ENCODE measurements at regions not wholly inside any gene's neighbourhood (a gene's known extent, or its start where the extent isn't known, plus 50 kb on each side); places are given as distances from the start of the nearest gene placed in this dataset.
"Not testable (repeated sequence)": the region's sequence is repeated elsewhere in the genome, so short reads cannot be mapped to it uniquely, and the experiment has no call there.

GRCh38 chr11:134993691-134994243, 581.7 kb upstream of the B3GAT1 start:
- Mint-ChIP-seq H3K27ac (peak overlapping the region; percentile 63 to 82 (median 77)), H3K9me3 (peaks cover 2% of the 10 kb centered on the region), H3K27me3 (ENCODE audit: low read depth) (peaks cover 6% of the 10 kb centered on the region), H3K36me3 (ENCODE audit: low read depth) (no peaks in the 10 kb centered on the region), H3K4me3 (no peak overlapping the region), H3K4me1 (peaks cover 54% of the 10 kb centered on the region)
- TF ChIP-seq CTCF (IDR thresholded peaks at IDR 0.05; ENCODE audit: unreplicated experiment in 3 of 3), result no peak

- H3K27ac Mint-ChIP-seq, result peak overlapping the region in 1 of 3 experiments; percentile 44
- H3K4me1 Mint-ChIP-seq, result peaks cover 59% of the 10 kb centered on the region
- peaks cover 2% of the 10 kb centered on the region for H3K9me3 Mint-ChIP-seq
- peaks cover 6% of the 10 kb centered on the region for H3K27me3 Mint-ChIP-seq (ENCODE audit: low read depth)
- no peak for TF ChIP-seq CTCF (IDR thresholded peaks at IDR 0.05; ENCODE audit: unreplicated experiment in 3 of 3)
- no peaks in the 10 kb centered on the region for H3K36me3 Mint-ChIP-seq (ENCODE audit: low read depth)
- H3K4me3 Mint-ChIP-seq, result no peak overlapping the region
Measured at GRCh38 chr11:134992981-134993380, 580.9 kb upstream of the B3GAT1 start.

- Mint-ChIP-seq H3K4me3 (no peak overlapping the region), H3K27me3 (ENCODE audit: low read depth) (peaks cover 9% of the 10 kb centered on the region), H3K27ac (peak overlapping the region in 1 of 3 experiments; percentile 60), H3K9me3 (no peaks in the 10 kb centered on the region), H3K4me1 (peaks cover 54% of the 10 kb centered on the region), H3K36me3 (ENCODE audit: low read depth) (no peaks in the 10 kb centered on the region)
- TF ChIP-seq CTCF (IDR thresholded peaks at IDR 0.05; ENCODE audit: unreplicated experiment in 3 of 3), result no peak
Measured at GRCh38 chr11:134988495-134988894, 576.5 kb upstream of the B3GAT1 start.

GRCh38 chr11:134987822-134988221, 575.8 kb upstream of the B3GAT1 start:
- H3K27ac Mint-ChIP-seq, result peak overlapping the region in 2 of 3 experiments; percentile 23 to 60
- H3K27me3 Mint-ChIP-seq (ENCODE audit: low read depth), result peaks cover 7% of the 10 kb centered on the region
- H3K9me3 Mint-ChIP-seq, result no peaks in the 10 kb centered on the region
- TF ChIP-seq CTCF (IDR thresholded peaks at IDR 0.05; ENCODE audit: unreplicated experiment in 3 of 3), result no peak
- peak overlapping the region in 1 of 3 experiments; percentile 14 for H3K4me3 Mint-ChIP-seq
- H3K36me3 Mint-ChIP-seq (ENCODE audit: low read depth), result no peaks in the 10 kb centered on the region
- peaks cover 47% of the 10 kb centered on the region for H3K4me1 Mint-ChIP-seq

GRCh38 chr11:134987223-134987768, 575.3 kb upstream of the B3GAT1 start:
- TF ChIP-seq CTCF (IDR thresholded peaks at IDR 0.05; ENCODE audit: unreplicated experiment in 3 of 3), result no peak
- H3K36me3 Mint-ChIP-seq (ENCODE audit: low read depth), result no peaks in the 10 kb centered on the region
- H3K27ac Mint-ChIP-seq, result peak overlapping the region in 2 of 3 experiments; percentile 23 to 54
- peaks cover 9% of the 10 kb centered on the region for H3K27me3 Mint-ChIP-seq (ENCODE audit: low read depth)
- no peaks in the 10 kb centered on the region for H3K9me3 Mint-ChIP-seq
- peaks cover 42% of the 10 kb centered on the region for H3K4me1 Mint-ChIP-seq
- no peak overlapping the region for H3K4me3 Mint-ChIP-seq

GRCh38 chr11:134984421-134984820, 572.4 kb upstream of the B3GAT1 start:
- no peak for TF ChIP-seq CTCF (IDR thresholded peaks at IDR 0.05; ENCODE audit: unreplicated experiment in 3 of 3)
- no peak overlapping the region for H3K4me3 Mint-ChIP-seq
- no peaks in the 10 kb centered on the region for H3K36me3 Mint-ChIP-seq (ENCODE audit: low read depth)
- peaks cover 41% of the 10 kb centered on the region for H3K4me1 Mint-ChIP-seq
- H3K27ac Mint-ChIP-seq, result no peak overlapping the region
- no peaks in the 10 kb centered on the region for H3K9me3 Mint-ChIP-seq
- H3K27me3 Mint-ChIP-seq (ENCODE audit: low read depth), result peaks cover 13% of the 10 kb centered on the region

GRCh38 chr11:134982432-134982831, 570.4 kb upstream of the B3GAT1 start:
- not testable (repeated sequence) for H3K36me3 Mint-ChIP-seq (ENCODE audit: low read depth); H3K9me3 Mint-ChIP-seq; H3K4me3 Mint-ChIP-seq; H3K27ac Mint-ChIP-seq
- H3K27me3 Mint-ChIP-seq (ENCODE audit: low read depth), result peaks cover 14% of the 10 kb centered on the region
- H3K4me1 Mint-ChIP-seq, result peaks cover 26% of the 10 kb centered on the region

All from nephron (organoid).